ENCODE measurements at regions not wholly inside any gene's neighbourhood (a gene's known extent, or its start where the extent isn't known, plus 50 kb on each side); places are given as distances from the start of the nearest gene placed in this dataset.
A peak's percentile ranks its signal among the peaks of the same experiment; 100 is the strongest.

GRCh38 chrX:124548571-124548970 is 202.2 kb downstream of the SH2D1A start:
- H3K4me1 ChIP-seq: no peaks in the 10 kb centered on the region
- no peak for DNase-seq
- intact Hi-C loops (cut with DNase I): no loop called here
- H3K4me3 ChIP-seq: no peak overlapping the region
- H3K36me3 ChIP-seq: no peaks in the 10 kb centered on the region
- TF ChIP-seq, protein P1, sequence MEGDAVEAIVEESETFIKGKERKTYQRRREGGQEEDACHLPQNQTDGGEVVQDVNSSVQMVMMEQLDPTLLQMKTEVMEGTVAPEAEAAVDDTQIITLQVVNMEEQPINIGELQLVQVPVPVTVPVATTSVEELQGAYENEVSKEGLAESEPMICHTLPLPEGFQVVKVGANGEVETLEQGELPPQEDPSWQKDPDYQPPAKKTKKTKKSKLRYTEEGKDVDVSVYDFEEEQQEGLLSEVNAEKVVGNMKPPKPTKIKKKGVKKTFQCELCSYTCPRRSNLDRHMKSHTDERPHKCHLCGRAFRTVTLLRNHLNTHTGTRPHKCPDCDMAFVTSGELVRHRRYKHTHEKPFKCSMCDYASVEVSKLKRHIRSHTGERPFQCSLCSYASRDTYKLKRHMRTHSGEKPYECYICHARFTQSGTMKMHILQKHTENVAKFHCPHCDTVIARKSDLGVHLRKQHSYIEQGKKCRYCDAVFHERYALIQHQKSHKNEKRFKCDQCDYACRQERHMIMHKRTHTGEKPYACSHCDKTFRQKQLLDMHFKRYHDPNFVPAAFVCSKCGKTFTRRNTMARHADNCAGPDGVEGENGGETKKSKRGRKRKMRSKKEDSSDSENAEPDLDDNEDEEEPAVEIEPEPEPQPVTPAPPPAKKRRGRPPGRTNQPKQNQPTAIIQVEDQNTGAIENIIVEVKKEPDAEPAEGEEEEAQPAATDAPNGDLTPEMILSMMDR (IDR thresholded peaks at IDR 0.05): no peak
- no peak for TF ChIP-seq POLR2A (IDR thresholded peaks at IDR 0.05)
- H3K9me3 ChIP-seq: no peaks in the 10 kb centered on the region
- 30% methylated on average over 6 of the region's 6 CpGs for WGBS (ENCODE audit: insufficient coverage, low coverage, low lambda C conversion rate, missing lambda C conversion rate)
- ATAC-seq: no peak
- H3K27me3 ChIP-seq: peaks cover 0 to 10% of the 10 kb centered on the region in 2 donors
- no peak overlapping the region for H3K27ac ChIP-seq

DNA sequence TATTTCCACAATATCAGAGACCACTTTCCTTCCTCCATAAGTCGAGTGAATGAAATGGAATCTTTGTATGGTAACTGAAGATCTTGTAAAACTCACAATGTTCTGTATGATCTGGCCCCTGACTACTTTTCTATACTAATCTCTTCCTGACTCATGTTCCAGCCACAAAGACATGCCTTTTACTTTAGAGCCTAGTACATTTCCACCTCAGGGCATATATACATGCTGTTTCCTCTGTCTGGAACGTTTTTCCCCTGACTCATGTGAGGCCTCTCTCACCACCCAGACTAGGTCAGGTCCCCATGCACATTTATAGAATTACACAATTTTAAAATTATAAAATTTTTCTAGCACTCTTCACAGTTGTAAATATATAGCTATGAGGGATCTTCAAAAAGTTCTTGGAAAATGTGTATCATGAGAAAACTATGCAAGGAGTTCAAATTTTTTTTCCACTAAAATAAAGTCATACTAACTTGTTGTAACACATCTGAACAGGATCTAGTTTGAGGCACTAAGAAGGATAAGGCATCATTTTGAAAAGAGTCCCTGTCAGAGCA is 208.8 kb downstream of the SH2D1A start:
- ATAC-seq: no peak
- Histone ChIP-seq H3K4me3 (no peak overlapping the region), H3K27ac (no peak overlapping the region), H3K27me3 (no peaks in the 10 kb centered on the region), H3K36me3 (no peaks in the 10 kb centered on the region), H3K9me3 (no peaks in the 10 kb centered on the region), H3K4me1 (no peaks in the 10 kb centered on the region)
- no peak for TF ChIP-seq POLR2A (IDR thresholded peaks at IDR 0.05)
- TF ChIP-seq, protein P1 (IDR thresholded peaks at IDR 0.05): no peak
- DNase-seq: no peak
- WGBS (ENCODE audit: insufficient coverage, low coverage, low lambda C conversion rate, missing lambda C conversion rate): 31% methylated on average over 2 of the region's 2 CpGs
- intact Hi-C loops (cut with DNase I): no loop called here

- TF ChIP-seq, protein P1 (IDR thresholded peaks at IDR 0.05): no peak
- TF ChIP-seq POLR2A (IDR thresholded peaks at IDR 0.05): no peak
- Histone ChIP-seq H3K4me1 (no peaks in the 10 kb centered on the region), H3K4me3 (no peak overlapping the region), H3K9me3 (no peaks in the 10 kb centered on the region), H3K27ac (no peak overlapping the region), H3K36me3 (no peaks in the 10 kb centered on the region), H3K27me3 (no peaks in the 10 kb centered on the region)
- DNase-seq: no peak
- intact Hi-C loops (cut with DNase I): no loop called here
- WGBS (ENCODE audit: insufficient coverage, low coverage, low lambda C conversion rate, missing lambda C conversion rate): 40% methylated on average over 1 of the region's 1 CpG
- ATAC-seq: no peak
These were observed 211.6 kb downstream of the SH2D1A start for GRCh38 chrX:124557976-124558375.

DNA sequence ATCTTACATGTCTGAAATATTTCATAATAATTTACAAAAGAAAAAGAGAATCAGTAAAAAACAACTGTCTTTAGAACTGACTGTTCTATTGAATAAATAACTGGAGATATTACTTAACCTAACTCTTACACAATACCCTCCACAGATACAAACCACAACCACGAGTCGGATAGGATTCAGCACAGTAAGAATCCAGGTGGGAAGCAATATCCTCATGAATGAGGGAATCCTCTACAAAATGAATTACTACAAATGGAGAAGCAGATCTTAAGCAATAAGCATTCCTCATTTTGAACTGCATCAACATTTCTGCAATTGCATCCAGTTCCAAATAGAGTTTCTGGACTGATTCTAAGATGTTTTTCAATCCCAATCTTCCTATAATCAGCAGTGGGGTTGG is 227.1 kb downstream of the SH2D1A start:
- WGBS (ENCODE audit: insufficient coverage, low coverage, low lambda C conversion rate, missing lambda C conversion rate): 25% methylated on average over 2 of the region's 2 CpGs
- TF ChIP-seq, protein P1 (IDR thresholded peaks at IDR 0.05): no peak
- TF ChIP-seq POLR2A (IDR thresholded peaks at IDR 0.05): no peak
- Histone ChIP-seq H3K4me3 (no peak overlapping the region), H3K27me3 (no peaks in the 10 kb centered on the region), H3K36me3 (no peaks in the 10 kb centered on the region), H3K4me1 (no peaks in the 10 kb centered on the region), H3K9me3 (no peaks in the 10 kb centered on the region), H3K27ac (no peak overlapping the region)
- ATAC-seq: peak; percentile 77 to 87 (median 85)
- intact Hi-C loops (cut with DNase I): no loop called here
- DNase-seq: no peak

DNA sequence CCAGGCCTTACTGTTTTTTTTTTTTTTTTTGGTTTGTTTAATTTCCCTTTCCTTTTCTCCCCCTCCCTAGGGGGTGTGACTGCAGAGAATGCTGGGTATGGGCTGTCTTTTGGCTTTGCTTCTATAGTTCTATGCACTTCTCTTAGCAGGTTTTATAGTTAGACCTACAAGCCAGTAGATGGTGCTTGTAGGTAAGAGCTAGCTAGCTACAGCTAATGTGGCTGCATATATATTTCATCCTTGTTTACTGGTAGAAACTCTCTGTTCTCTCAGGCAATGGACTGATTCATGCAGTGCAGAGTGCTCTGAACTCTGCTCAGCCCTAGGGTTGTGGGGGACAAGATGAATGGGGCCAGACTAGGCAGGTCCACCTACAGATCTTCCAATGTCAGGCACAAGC is 246.4 kb downstream of the SH2D1A start:
- intact Hi-C loops (cut with DNase I): no loop called here
- ATAC-seq (no peak), DNase-seq (no peak)
- Histone ChIP-seq H3K36me3 (no peaks in the 10 kb centered on the region), H3K4me1 (no peaks in the 10 kb centered on the region), H3K27me3 (no peaks in the 10 kb centered on the region), H3K27ac (no peak overlapping the region), H3K4me3 (no peak overlapping the region), H3K9me3 (no peaks in the 10 kb centered on the region)
- no peak for TF ChIP-seq POLR2A (IDR thresholded peaks at IDR 0.05)
- TF ChIP-seq, protein P1 (IDR thresholded peaks at IDR 0.05): no peak

Data from right lobe of liver (tissue), 6 donors.